HG03442 (cell line): ENCODE measurements at regions not wholly inside any gene's neighbourhood (a gene's known extent, or its start where the extent isn't known, plus 50 kb on each side); places are given as distances from the start of the nearest gene placed in this dataset.
A peak's percentile ranks its signal among the peaks of the same experiment; 100 is the strongest.

Experiments
- ATAC-seq: cut with Tn5 transposase; IDR thresholded peaks from one replicate; pipeline ENCODE4 v1.9.1; 2021; ENCODE audit warnings: mild to moderate bottlenecking, moderate library complexity; ENCODE audit not compliant: unreplicated experiment

DNA sequence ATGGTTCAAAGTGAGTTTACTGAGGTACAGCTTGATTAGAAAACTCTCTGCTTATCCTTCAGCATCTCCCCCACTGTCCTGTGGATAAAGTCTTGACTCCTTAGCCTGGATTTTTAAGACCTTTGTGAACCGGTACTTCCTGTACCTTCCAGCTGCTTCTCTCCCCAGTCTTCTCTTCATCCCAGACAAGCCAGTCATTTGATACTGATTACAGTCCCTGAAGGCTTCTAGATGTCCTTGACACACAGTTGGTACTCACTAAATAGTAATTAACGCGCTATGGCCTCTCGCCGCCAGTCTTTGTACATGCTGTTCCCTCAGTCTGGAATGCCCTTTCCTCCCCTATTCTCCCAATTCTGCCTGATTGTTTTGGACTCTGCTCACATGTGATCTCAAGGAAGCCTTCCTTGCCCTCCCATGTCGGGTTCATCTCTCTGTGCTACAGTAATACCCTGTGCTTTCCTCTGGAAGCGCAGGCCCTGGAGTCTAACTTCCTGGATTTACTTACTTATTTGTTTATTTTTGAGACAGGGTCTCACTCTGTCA, 50.6 kb upstream of the PTGR2 start:
- ATAC-seq: no peak

DNA sequence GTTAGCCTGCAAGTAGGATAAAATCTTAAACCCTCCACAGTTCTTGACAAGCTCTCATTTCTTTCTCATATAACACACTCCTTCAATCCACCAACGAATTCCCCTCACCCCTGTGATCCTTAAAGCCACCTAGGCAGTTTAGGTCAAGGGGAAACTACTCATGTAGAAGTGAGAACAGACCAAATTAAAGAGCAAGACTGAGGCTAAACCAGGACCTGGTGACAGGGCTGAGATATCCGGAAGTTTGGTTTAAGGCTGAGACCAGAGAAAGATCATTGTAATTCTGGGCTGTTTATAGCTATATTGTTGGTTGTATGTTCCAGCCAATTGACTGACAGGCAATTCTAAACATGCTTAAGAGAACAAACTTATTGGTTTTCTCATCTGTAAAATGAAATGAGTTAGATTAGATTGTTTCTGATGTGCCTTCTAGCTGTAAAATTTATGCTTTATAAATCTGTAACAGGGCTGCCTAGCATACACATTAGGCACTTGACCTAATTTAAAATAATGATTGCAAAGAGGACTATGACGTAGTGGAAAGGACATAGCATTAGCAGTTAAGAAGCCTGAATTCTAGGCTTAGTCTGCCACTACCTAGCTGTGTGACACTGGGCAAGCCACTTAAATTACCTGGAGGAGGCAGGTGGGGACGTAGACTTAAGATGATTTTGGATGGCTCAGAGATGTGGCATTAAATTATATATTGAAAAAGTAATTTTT, 53.9 kb upstream of the PTGR2 start:
- ATAC-seq: no peak

DNA sequence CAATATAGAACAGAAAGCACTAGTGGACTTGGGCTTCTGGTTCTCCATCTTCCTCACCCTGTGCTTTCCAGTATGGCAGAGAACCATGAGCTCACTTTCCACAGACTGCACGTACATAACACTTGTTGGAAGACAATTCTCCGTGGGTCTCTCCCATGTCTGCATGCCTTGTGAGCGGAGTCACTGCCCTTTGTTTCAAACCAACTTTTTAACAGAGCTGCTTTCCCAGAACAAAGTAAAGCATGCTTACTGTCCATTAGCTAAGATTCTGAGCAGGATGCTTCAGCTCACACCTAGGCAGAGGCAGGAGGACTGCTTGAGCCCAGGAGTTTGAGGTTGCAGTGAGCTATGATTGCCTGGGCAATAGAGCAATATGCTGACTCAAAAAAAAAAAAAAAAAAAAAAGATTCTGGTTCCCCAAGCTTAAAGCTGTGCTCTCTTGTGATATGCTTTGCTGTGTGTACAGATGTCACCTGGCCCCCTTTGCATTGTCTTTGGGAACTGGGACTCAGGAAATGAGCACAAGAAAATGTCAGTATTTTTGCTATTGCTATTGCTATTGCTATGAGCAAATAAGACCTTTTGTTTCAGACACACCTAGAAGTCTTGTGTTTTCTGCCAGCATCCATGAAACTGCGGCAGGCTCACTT, 54.6 kb upstream of the PTGR2 start:
- ATAC-seq: no peak

DNA sequence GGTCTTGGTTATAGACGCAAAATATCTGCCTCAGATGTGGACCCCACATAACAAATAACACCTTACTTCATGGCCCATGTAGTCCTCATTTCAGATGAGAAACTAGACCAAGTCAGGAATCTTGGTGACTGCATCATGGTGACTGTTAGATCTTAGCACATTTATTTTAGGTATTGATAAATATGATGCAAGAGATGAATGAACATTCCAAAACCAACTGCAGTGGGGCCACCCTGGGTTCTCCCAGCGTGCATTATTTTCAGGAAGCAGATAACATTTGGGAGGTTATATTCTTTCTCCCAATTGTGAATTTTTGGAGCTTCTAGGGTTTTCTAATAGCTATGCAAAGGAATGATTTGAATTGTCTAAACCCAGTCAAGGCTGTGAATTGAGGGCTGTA, 55.2 kb upstream of the PTGR2 start:
- no peak for ATAC-seq

DNA sequence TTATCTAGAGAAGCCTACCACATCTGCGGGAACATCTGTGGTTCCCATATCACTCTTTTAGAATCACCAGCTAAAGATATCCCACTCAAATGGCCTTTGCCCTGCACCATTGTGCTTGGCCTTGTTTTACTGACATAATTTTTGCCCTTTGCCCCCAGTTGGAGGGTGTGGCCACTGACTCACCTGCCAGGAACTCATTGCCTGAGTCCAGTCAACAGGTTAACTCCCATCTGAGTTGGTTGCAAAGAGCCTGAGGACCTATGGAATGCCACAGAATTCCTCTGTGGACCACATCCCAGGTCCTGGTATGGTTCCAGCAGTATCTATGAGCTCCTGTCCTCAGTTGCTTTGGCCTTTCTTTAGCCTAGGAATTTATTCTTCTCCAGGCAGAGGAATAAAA, 55.7 kb upstream of the PTGR2 start:
- no peak for ATAC-seq

DNA sequence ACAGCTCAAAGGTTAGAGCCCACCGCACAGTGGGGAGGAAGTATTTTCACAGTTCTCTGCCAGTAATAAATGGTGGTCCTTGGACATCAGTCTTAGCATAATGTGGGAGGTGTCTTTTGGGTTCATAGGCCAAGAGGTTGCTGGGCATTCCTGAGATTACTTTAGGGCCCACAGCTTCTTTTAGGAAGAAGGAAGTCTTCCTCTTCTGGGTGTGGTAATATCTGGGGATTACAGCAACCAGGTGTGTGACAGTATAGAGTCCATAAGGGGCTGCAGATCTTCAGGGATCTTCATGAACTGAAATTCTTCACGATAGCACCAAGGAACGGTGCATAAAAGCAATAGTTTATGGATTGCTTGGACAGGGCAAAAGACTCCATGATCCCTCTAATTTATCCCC, 56.2 kb upstream of the PTGR2 start:
- no peak for ATAC-seq

DNA sequence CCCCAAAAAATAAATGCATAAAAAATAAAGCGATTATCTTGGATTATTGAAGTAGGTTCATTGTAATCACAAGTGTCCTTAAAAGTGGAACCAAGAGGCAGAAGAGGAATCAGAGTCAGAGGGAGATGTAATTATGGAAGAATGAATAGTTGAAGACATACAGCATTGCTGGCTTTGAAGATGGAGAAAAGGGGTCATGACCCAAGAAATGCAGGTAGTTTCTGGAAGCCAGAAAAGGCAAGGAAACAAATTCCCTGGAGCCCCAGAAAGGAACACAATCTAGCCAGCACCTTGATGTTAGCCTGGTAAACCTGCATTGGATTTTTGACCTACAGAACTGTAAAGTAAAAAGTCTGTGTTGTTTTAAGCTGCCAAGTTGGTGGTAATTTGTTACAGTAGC, 57.5 kb upstream of the PTGR2 start:
- ATAC-seq: no peak

DNA sequence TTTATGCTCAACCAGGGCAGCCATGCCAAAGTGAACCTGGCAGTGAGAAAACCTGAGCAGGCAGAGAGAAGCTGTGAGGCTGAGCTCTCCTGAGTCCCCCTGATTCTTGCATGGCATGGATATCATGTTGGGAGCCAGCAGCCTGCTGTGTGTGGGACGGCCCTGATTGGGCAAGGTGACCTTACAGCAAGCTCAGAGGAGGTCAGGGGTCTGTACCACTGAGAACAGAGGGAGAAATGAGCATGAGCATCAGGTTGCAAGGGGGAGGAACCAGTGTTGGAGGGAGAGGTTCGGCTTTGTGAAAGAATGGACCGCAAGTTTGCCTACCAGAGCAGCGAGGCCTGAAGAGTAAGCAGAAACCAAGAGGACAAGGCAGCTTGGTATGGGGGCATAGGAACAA, 59.1 kb upstream of the PTGR2 start:
- no peak for ATAC-seq

DNA sequence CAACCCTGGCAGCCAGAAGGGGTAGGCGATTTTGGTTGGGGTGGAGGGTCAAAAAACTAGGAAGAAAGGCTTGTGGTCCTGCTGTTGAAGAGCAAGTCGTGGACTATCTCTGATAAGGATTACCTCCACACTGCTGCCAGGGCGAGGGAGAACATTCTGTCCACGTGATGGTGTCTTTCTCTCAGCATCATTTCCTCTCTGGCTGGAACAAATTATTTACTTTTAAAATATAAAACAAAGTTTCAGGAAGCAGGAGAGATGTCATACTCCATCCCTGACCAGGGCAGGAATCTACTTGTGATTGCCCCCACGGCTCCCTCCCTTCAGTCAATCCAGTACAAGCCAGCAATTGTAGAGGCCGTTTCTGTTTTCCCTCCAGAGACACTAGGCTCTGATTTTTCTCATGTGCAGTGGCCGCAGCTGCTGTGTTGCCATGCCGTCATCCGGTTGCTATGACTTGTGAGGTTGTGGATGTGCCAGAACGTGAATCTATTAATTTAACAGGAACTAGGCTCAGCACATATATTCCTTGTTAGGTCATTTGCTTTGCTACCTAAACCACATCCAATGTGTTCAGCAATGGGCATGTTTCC, 61.5 kb upstream of the PTGR2 start:
- ATAC-seq: no peak

DNA sequence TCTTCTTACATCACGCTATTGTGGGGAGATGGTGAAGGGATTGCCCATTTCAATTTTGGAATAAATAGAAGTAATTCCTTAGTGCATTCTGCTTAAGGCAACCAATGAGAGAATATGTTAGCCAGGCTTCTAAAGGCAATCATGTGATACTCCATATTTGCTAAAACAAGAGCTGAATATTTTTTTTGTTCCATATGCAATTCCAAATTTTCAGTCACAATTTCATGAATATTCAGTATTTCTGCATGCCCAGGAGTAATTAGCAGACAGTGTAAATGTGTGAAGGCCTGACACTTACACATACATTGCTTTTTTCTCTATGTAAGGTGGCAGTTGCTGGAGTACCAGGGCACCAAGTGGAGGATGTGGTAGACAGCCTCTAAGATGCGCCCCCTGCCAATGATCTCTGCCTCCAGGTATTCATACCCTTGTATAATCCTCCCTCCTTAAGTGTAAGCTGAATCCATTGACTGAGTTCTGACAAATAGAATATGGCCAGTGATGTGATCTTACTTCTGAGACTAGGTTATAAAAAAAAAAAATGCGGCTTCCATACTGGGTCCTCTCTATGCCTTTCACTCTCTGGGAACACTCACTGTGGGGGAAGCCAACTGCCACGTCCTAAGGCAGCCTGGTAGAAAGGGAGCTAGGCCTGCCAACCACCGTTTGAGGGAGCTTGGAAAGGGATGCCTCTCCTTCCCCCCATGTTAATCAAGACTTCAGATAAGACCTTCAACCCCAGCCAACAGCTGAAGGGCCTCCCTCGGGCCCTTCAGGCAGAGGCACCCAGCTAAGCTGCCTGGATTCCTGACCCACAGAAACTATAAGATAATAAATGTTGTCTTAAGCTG, 62.7 kb upstream of the PTGR2 start:
- no peak for ATAC-seq

DNA sequence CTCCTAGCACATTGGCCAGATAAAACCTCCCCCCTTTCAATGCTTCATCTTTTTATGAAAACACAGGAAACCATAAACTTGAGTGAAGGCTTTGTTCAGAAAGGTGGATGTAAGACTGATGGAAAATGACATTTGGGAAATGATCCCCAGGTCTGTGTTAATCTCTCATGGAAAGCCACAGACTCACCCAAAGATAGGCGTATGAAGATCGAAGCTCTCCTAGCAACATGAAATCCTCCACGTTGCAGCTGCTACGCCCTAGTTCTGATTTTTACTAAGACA, 63.4 kb upstream of the PTGR2 start:
- no peak for ATAC-seq

DNA sequence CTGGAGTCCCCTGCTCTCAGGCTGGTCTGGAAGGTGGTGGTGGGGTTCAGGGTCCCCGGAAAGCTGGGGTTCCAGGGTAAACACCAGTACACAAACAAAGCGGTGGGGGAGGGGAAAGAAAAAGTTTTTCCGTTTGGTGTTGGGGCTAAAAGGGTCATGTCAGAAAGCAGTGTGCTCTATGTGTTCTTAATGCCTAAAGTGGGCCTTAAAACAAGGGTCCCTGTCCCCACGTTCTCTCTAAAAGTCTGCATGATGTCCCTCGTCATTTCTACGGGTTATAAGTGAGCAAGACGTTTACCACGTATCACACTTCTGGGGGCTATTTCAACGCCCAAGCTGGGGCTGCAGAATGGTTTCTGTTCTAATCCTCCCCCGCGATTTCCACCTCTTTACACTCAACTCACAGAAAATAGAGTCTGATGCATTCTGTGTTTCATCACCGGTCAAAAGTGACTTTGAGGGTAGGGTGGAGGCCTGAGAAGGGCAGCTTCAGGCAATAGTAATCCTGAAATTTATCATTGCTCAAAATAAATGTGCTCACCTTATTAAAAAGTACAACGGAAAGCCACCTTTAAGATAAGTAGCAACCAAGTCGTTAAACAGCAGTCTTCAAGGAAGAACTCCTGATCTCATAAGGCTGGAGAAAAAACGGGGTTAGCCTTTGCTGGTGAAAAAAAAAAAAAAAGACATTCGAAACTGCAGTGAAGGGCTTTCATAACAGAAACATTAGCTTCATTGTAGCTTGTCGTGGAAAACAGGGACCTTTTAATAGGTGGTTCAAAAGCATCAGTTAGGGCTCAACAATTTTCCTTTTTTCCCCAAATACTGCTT, 63.9 kb upstream of the PTGR2 start:
- no peak for ATAC-seq

DNA sequence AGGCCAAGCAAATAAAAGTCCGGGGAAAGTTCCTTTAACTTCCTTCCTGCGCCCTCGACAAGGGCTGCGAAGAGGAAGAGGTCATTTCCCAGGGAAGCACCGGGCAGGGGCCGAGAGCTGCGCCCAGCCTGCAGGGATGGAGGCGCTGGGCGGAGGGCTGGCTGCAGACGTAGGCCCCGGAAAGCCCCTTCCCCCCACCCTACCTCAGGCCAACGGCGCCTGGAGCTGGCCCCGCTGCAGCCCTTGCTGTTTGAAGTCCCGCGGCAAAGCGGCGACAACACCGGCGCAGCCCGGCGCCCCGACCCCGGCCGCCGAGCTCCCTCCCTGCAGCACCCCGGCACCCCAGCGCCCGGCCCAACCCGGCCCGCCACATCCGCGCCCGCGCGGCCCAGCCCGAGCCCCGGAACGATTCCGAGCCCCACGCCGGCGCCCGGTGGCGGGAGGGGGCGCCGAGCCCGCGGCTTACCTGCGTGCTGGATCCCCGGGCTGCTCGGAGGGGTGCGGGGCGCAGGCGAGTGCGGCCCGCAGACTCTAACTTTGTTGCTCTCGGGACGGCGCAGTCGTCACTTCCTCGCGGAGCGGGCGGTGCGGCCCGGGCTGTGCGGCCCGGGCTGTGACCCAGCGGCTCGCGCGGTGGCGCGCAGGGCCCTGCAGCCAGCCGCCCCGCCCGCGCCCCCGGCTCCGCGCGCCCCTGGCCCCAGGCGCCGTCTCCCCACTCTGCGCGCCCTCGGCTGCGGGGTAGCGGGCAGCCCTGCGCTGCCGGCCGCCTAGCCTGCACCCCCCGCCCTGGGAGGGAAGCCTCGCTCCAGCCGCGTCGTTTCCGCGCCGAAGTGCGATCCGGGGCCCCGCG, 64.8 kb upstream of the PTGR2 start:
- ATAC-seq: peak; percentile 47

DNA sequence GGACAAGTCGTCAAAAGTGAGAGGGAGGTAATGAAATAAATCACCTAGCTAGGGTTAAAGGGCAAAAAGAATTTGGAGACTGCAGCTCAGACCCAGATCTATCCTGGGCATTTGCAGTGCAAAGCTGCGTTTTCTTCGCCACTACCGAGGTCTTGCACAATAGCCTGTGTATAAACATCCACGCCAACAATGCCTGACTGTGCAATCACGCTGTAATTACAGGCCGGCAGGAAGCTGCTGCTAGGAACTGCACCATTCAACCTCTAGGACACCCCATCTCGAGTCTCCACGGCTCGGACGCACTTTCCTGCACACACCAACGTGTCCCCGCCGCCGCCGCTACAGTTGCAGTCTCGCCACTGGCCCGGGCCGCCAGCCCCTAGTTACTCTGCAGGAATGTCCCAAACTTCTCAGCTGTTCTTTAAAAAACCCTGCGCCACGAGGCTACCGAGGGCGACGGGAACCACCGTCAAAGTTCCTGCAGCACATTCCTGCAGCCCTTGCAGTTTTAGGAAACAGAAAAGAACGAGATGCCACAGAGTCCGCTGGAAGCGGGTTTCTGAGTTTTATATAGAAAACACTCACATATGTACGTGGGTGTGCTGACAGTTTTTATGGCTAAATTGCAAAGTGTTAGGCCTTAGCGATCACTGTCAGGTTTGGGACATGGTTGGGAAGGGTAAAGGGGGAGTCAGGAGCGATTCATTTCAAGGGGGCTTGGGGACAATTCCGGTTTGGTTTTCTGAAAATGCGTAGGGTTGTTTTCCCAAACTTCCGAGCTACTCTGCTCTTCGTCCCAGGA, 65.6 kb upstream of the PTGR2 start:
- no peak for ATAC-seq

DNA sequence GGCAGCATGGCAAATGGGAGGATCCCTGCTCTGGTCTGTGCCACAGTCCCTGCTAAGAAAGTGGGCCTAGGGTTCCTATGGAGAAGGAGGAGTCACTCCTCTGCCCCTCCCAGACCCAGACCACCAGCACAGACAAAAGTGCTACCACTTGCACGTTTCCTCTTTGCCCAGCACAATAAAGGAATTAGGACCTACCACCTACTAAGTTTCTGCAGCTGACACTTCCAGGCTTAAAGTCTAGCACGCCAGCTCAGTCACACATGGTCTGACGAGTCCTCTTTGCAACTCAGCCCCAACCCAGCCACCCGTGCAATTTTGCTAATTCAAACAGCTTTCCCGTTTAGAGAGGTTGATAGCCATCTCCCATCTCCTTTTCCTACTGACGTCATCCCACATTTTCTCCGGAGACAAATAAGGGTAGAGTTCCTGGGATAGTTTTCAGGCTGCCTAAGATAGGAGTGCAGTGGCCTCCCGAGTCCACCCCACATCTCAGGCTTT, 66.2 kb upstream of the PTGR2 start:
- ATAC-seq: no peak

DNA sequence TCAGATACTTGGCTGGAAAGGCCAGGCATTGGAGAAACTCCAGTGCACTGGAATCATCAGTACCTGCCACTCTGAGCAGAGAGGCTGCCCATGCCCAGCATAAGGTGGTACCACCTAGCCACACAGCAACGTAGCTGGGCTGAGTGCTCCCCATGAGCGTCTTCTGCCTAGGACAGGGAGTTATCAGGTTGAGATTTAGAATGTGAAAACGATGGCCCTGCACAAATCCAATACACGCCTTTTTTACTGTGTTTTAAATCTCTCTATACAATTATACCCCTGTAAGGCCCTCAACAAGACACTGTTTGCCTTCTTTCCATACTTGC, 66.7 kb upstream of the PTGR2 start:
- no peak for ATAC-seq

DNA sequence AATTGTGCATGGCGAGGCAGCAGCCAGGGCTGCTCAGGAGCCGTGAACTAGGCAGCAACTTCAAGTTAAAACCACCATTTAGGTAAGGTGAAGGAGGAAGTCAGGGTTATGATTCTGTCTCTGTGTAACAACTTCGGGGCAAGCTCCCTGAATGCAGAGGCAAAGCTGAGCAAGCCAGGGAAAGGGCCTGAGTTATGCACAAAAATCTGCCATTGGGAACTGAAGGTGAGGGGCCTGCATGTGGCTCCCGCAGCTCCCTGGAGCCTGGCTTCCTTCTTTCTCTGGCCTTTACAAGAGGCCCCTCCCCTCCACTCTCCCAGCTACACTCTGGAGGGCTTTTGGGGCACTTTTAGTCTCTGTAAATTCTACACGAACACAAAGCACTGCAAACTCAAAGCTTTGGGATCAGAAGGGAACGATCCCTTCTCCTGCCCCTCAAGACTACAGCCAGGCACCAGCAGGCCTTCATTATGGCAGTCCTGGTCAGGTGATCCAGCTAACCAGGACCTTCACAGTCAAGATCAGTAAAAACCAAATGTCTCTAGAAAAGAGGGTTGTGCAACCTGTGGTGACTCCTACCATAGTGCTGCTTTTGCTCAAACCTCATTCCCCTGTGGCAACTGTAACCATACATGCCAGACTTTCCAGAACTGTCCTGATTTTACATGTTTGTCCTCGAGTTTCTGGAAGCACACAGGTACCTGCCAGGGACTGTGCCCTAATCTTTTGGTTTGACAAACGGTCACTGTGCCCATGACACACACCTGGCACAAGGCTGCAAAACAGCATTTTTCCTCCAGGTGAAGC, 67.2 kb upstream of the PTGR2 start:
- no peak for ATAC-seq

DNA sequence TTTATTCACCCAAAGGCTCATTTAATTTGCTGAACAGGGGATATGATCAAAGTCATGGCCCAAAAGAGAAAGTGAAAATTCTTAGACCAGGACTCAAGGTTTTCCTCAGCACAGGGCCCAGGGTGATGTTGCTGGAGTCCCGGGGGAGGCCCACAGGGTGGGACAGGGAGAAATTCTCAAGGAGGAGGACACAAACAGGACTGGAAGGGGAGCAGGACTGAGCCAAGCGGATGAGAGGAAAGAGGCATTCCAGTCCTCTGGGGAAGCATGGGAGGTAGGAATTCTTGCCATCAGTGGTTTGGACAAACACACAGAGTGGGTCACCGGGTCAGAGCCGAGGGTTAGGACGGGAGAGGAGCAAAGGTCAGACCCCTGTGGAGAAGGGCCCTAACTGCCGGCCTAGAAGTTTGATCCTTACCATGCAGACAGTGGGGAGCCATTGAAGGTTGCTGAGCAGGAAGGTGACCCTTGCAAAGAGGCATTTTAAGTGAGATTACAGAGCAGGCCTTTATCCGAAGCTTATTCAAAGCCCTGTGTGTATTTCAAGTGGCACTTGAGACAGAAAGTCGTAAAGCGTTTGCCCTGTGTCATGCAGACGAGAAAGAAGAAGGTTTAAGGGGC, 68.4 kb upstream of the PTGR2 start:
- no peak for ATAC-seq
